ENCODE measurements at regions not wholly inside any gene's neighbourhood (a gene's known extent, or its start where the extent isn't known, plus 50 kb on each side); places are given as distances from the start of the nearest gene placed in this dataset.
"Not testable (repeated sequence)": the region's sequence is repeated elsewhere in the genome, so short reads cannot be mapped to it uniquely, and the experiment has no call there.

DNA sequence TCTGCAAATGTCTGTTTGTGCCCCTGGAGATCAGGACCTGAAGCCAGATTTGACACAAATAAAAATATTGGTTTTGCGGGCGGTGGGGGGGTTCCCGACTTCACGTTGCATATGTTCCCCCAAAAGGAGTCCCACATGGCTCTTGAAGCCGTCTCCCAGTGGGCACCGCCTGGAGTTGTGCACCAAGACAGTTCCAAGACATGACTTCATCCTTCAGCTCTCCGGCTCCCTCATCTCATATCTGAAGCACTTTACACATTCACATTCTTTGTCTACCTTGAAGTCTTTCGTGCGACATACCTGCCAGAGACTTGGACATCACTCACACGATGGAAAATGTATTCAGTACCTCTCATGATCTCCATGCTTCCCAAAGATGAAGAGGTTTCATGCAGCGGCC, 362.8 kb upstream of the FOXK1 start:
- DNase-seq (ENCODE audit: low read depth in 2 of 2) = no peak

GRCh38 chr7:4325732-4326131, 356.4 kb upstream of the FOXK1 start:
- no peak for DNase-seq (ENCODE audit: low read depth in 2 of 2)

DNA sequence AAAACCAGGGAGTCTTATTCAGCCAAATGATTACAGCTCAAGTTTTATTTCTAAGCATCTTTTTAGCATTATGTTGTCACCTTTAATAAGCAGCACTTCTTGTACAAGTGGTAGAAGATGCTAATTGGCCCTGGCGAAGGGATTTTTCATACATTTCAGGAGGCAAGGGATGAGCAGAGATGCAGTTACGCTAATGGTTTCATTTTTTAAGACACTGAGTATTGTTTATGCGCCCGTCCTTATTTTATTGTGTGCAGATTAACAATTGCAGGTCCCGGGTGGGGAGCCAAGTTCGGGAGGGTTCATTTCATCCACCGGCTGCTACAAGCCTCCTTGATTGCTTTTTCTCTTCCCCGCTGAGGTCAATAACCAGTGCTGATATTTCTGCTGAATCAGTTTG, 350.4 kb upstream of the FOXK1 start:
- no peak for DNase-seq (ENCODE audit: low read depth in 2 of 2)

DNA sequence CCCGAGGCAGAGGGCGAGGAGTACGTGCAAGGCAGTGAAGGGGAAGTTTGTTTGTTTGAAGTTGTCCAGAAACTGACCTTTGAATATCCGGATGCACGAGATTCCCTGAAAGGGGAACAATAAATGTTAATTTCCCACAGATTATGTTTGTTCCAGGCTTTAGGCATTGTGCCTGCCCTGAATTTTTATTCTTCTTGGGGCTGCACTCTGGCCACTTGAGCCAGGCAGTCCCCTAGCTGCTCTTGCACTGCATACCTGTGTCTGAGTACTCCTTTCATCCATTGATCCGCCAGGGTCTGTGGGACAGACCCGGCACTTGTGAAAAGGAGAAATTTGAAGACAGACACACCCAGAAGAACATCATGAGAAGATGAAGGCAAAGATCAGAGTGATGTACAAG, 343.5 kb upstream of the FOXK1 start:
- DNase-seq (ENCODE audit: low read depth in 2 of 2) = no peak

GRCh38 chr7:4343272-4344247, 338.5 kb upstream of the FOXK1 start:
- no peak for DNase-seq (ENCODE audit: low read depth in 2 of 2)

DNA sequence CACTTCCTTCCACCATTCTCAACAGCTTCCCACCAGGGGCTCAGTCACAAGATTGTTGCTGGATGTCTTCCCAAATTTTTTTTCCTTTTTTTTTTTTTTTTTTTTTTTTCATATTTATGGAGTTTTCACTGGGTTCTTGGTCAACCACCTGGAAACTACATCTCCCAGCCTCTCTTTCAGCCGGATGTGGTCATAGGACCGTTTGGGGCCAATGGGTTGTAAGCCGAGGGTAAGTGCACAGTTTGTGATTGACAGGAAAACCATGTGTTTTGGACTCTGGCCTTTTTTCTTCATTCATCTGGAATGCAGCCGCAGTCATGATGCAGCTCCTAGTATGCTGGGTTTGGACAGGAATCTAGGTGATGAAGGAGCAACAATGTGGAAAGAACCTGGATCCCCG, 337.1 kb upstream of the FOXK1 start:
- no peak for DNase-seq (ENCODE audit: low read depth in 2 of 2)

DNA sequence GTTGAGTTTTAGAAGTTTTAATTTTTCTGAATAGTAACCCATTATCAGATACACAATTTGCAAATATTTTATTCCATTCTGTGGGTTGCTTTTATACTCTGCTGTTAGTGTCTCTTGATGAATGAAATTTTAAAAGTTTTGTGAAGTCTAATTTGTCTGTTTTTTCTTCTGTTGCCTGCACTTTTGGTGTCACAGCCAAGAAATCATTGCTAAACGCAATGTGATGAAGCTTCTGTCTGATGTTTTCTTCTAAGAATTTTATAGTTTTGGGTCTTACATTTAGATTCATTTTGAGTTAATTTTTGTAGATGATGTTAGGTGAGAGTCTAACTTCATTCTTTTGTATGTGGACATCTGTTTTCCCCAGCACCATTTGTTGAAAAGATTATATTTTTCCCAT, 330.0 kb upstream of the FOXK1 start:
- DNase-seq (ENCODE audit: low read depth in 2 of 2) = no peak

DNA sequence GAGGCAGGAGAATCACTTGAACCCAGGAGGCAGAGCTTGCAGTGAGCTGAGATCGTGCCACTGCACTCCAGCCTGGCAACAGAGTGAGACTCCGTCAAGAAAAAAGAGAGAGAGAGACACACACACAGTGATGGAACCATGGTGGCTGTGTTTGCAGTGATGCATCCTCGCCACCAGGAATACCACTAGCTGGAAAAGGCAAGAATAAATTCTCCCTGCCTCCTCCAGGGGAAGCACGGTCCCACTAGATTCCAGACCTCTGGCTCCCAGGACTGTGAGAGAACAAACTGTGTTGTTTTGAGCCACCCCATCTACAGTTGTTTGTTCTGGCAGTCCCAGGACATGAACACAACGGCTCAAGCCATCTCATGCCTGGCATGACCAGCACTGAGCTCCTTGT, 320.3 kb upstream of the FOXK1 start:
- no peak for DNase-seq (ENCODE audit: low read depth in 2 of 2)

DNA sequence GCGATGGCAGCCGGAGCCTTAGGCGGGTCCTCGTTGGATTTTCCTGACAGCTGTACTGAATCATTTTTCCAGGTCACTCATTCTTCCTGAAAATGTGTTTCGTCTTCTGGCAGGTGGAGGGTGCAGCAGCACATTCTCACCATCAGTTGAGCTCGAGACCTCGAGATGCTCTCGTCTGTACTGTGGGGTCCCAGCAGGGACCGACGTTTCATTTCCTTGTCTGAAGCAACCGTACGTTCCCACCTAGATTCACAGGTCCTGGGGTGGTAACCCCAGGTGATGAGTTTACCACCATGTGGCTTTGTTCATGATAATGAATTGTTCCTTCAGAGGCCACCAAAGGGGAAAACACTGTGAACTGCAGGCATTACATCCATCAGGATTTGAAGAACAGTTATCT, 298.5 kb upstream of the FOXK1 start:
- DNase-seq (ENCODE audit: low read depth in 2 of 2) = no peak

DNA sequence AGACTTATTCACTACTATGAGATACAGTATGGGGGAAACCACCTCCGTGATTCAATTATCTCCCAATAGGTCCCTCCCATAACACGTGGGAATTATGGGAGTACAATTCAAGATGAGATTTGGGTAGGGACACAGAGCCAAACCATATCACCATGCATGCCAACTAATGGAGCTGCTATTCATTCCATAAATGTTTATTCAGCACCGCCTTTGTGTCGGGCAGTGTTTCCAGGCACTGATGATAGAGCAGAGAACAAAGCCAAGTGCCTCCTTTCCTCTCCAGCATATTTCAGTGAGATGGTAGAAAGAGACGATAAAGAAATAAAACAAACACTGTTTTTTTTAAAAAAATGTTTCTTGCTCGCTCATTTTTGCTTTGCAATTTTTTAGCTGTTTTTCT, 295.9 kb upstream of the FOXK1 start:
- no peak for DNase-seq (ENCODE audit: low read depth in 2 of 2)

- DNase-seq (ENCODE audit: low read depth in 2 of 2) = not testable (repeated sequence)
These were observed 291.0 kb upstream of the FOXK1 start for GRCh38 chr7:4391103-4391502.

DNA sequence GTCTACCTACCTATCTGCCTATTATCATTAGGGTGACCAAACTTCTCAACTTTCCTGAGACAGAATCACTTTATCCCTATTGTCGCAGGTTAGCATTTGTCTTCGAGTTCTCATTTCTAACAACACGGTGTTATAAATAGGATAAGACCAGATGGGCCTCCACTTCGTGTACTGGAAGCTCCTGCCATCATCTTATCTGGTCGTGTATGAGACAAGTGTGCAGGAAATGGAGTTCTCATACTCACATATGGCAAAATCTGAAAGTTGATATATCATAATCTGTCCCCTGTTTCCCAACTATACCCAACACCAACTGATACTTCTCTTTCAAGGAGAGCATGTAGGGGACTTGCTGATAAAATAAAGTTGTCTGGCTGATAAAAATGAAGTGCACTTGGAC, 287.4 kb upstream of the FOXK1 start:
- DNase-seq (ENCODE audit: low read depth in 2 of 2) = no peak

- DNase-seq (ENCODE audit: low read depth in 2 of 2) = no peak
These were observed 283.0 kb upstream of the FOXK1 start for GRCh38 chr7:4399121-4399520.

DNA sequence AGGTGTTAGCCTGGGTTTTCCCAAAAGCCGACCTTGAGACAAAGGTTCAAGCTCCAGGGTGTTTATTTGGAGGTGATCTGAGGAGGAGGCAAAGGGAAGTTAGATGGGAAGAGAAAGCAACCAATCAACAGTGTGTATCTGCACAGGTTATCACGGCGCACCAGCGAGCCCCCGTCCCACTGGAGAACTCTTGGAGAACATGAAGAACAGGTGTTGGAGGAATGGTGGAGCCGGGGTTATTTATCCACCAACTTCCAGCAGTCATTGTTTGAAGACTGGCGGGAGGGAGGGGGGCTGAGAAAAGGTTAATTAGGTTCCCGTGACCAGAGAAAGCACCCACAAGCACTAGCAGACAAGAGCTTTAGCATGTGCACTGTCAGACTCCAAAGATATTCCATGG, 282.5 kb upstream of the FOXK1 start:
- no peak for DNase-seq (ENCODE audit: low read depth in 2 of 2)

DNA sequence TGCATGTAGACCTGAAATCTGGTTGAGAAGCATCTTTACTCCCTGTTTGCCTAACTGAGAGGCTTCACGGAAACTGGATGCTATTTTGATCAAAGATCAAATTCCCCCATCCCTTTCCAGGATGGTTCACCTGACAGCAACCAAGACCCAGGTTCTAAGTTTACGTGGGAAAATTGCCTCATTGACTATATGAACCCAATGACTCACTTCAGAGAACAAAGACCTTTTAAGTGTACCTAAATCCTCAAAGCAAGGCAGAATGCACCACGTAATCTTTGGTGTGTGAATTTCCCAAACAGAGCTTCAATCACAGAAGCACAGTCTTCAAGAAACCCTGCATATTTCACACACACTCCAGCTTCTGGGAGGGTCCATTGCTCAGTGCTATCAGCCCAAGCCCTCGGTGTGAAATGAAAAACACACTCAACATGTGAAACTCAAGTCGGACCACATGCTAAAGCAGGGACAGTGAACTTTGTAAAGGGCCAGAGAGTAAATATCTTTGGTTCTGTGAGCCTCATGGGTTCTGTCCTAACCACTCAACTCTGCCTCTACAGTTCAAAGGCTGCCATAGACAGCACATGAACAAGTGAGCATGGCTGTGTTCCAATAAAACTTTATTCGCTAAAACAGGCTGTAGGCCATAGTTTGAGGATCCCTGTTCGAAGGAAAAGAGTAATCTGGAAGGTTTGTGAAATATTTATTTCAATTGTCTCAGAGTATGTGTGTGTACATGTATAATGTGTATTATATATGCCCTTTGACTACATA, 275.6 kb upstream of the FOXK1 start:
- no peak for DNase-seq (ENCODE audit: low read depth in 2 of 2)

GRCh38 chr7:4409946-4410345, 272.1 kb upstream of the FOXK1 start:
- no peak for DNase-seq (ENCODE audit: low read depth in 2 of 2)

- DNase-seq (ENCODE audit: low read depth in 2 of 2) = no peak
These were observed 265.6 kb upstream of the FOXK1 start for GRCh38 chr7:4416396-4417056.

DNA sequence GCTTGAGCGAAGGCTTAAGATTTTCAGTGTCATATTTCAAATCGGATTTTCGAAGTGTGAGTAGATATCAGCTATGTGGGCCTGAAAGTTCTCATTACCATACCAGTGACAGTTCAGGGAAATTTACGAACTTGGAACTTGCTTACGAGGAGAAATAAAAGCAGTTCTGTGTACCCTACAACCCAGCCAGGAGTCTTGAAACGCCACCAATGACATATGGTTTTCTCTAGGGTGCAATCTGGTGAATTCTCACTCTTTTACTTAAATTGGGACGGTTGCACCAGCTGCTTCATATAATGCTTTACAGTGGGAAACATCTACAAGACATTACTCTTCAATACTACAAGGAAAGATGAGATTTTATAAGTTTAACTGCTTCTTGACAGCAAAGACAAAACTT, 253.6 kb upstream of the FOXK1 start:
- no peak for DNase-seq (ENCODE audit: low read depth in 2 of 2)

- DNase-seq (ENCODE audit: low read depth in 2 of 2) = no peak
These were observed 251.9 kb upstream of the FOXK1 start for GRCh38 chr7:4430227-4430626.

GRCh38 chr7:4434306-4434705, 247.8 kb upstream of the FOXK1 start:
- no peak for DNase-seq (ENCODE audit: low read depth in 2 of 2)

GRCh38 chr7:4436361-4436895, 245.7 kb upstream of the FOXK1 start:
- DNase-seq (ENCODE audit: low read depth in 2 of 2) = no peak

DNA sequence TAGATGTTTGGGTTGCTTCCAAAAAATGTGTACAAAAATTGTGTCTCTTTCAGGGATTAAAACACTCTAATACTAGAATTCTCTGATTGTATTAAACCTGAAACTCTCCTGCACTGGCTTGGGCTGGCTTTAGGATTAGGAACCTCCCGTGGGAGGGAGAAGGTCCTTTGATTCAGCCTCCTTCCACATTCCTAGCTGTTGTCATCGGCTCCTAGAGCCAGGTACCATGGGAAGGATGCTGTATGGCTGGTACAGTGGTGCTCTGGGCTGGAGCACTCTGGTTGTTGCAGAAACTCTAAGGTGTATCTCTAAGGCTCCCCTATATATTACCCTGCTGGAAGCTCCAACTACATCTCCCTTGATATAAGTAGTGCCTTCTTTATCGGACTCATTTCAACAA, 245.2 kb upstream of the FOXK1 start:
- no peak for DNase-seq (ENCODE audit: low read depth in 2 of 2)
